HEK293T (cell line): ENCODE measurements at regions not wholly inside any gene's neighbourhood (a gene's known extent, or its start where the extent isn't known, plus 50 kb on each side); places are given as distances from the start of the nearest gene placed in this dataset.

Experiments used
- BHLHE40 ChIP-seq: fragments of 450-650 bp; IDR thresholded peaks from 2 replicates; pipeline ENCODE4 v1.6.1; 2016; ENCODE audit warnings: mild to moderate bottlenecking, moderate library complexity, borderline replicate concordance
- ELF4 ChIP-seq: fragments of 450-650 bp; IDR thresholded peaks from 2 replicates; pipeline ENCODE4 v1.6.1; 2017; ENCODE audit warnings: antibody characterized with exemption
- FOXA1 ChIP-seq: fragments of 450-650 bp; IDR thresholded peaks from 2 replicates; pipeline ENCODE4 v1.6.1; 2016; ENCODE audit warnings: mild to moderate bottlenecking
- FOXK2 ChIP-seq: fragments of 450-650 bp; IDR thresholded peaks from 2 replicates; pipeline ENCODE4 v1.6.1; 2016; ENCODE audit warnings: mild to moderate bottlenecking
- HDGF ChIP-seq: fragments of 450-650 bp; IDR thresholded peaks from 2 replicates; pipeline ENCODE4 v1.6.1; 2017; ENCODE audit warnings: antibody characterized with exemption, borderline replicate concordance
- L3MBTL2 ChIP-seq: fragments of 450-650 bp; conservative IDR thresholded peaks from 2 replicates; pipeline ENCODE4 v1.6.1; 2016; ENCODE audit warnings: mild to moderate bottlenecking
- LEF1 ChIP-seq: fragments of 450-650 bp; IDR thresholded peaks from 2 replicates; pipeline ENCODE4 v1.6.1; 2017; ENCODE audit warnings: mild to moderate bottlenecking, borderline replicate concordance
- NFRKB ChIP-seq: fragments of 450-650 bp; IDR thresholded peaks from 2 replicates; pipeline ENCODE4 v1.6.1; 2016; ENCODE audit warnings: mild to moderate bottlenecking, moderate library complexity
- SP1 ChIP-seq: fragments of 450-650 bp; IDR thresholded peaks from 2 replicates; pipeline ENCODE4 v1.6.1; 2017
- TARDBP ChIP-seq: fragments of 450-650 bp; IDR thresholded peaks from 2 replicates; pipeline ENCODE4 v1.6.1; 2016

- no peak for TF ChIP-seq LEF1
- TF ChIP-seq NFRKB: no peak
- no peak for TF ChIP-seq BHLHE40
- TF ChIP-seq L3MBTL2: no peak
- no peak for TF ChIP-seq HDGF
- no peak for TF ChIP-seq TARDBP
- TF ChIP-seq ELF4: no peak
- no peak for TF ChIP-seq SP1
- no peak for TF ChIP-seq FOXA1
- TF ChIP-seq FOXK2: no peak
These were observed 360.4 kb upstream of the CNTN6 start for GRCh38 chr3:732326-732928.
